T-helper 1 cell treated with Interleukin-12 subunit alpha and Interleukin-12 subunit beta and Interleukin-4 antibody, amounts not matched to agents 30 ng/mL and 1 ng/mL, for 36 hours (primary cell): ENCODE measurements at regions not wholly inside any gene's neighbourhood (a gene's known extent, or its start where the extent isn't known, plus 50 kb on each side); places are given as distances from the start of the nearest gene placed in this dataset.

ENCODE experiments used
- intact Hi-C: fragments of 100-400 bp; cut with micrococcal nuclease; formaldehyde crosslinking; loops from one replicate; pipeline ENCODE4 v1.15.1; 2024

DNA sequence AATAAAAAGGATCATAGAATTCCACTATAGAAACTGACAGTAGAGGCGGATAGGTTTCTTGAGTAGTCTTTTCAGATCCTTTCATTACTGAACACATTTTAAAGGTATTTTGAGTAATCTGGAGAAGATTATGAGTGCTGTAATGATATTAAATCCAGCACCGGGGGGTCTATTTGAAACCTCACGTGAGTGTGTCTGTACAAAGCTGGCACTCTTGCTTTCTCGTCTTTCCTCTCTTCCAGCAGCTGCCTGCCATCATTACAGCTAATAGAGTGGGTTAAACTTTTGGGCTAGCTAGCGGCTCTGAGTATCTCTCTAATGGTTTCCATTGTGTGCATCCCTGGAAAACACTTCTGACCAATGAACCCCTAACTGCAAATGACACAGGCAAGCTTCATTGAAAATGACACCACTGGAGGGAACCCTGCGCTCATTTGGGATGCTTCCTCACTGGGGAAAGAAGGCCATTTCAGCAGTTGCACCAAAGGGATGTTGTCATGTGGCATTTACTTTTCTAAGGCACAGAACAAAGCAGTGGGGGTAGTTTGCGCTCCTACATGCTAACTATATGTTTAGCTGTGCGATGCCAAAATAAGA lies 101.0 kb downstream of the HRH4 start:
- intact Hi-C loops, result no loop called here

DNA sequence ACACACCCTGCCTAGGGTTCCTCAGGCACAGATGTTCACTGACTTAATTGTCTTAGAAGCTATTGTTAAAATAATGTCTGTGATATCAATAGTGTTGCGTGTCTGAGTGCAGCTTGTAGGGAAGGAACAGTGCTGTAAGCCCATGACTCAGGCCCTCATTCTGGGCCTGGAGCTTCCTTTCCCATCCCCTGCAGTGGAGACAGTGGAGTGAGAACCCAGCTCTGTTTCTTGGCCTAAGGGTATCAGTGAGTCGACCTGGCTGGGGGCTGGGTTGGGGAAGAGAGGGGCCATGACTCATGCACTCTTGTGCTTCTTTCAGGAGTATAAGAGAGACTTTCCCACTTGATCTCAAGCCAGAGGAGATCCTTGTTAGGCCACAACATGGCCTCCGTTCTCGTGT lies 106.8 kb downstream of the HRH4 start:
- intact Hi-C loops, result no loop called here

DNA sequence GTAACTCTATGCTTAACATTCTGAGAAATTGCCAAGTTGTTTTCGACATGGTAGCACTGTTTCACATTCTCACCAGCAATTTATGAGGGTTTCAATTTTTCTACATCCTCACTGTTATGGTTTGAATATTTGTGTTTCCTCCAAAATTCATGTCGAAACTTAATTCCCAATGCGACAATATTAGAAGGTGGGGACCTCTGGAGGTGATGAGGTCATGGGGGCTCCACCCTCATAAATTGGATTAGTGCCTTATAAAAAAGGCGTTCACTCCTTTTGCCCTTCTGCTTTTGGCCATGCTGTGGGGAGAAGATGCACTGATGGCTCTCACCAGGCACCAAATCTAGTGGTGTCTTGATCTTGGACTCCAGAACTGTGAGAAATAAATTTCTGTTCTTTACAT lies 110.3 kb downstream of the HRH4 start:
- intact Hi-C loops, result no loop called here

DNA sequence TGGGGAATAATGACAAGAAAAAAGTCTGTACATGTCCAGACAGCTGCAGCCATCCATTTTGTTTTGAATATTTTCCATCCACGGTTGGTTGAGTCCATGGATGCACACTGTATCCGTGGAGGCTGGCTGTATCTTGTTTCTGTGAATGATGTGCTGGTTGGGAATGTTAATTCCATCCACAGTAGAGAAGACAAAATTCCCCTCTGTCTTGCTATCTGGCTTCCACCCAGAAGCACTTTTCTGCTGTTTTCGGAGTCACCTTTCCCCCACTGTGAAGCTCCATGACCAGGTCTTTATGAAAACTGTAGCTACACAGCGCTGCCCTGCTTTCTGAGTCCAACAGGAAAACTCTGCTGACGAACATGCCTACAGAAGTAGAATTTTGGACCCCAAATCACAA lies 122.3 kb downstream of the HRH4 start:
- intact Hi-C loops, result no loop called here

DNA sequence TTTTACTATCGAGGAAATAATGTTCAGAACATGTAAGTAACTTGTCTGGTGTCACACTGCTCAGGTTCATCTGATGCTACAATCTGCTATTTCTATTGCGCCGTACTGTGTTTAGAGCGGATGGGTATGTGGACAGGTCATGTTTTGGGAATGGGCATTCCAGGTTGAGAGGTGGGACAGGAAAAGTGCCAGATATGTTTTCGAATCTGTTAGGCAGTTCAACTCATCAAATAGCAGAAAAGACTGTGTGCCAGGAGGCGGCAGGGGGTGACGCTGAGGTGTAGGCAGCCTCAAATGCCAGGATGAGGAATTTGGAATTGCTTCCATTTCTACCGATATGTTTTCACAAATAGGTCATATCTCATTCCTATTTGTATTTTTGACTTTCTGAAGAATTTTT lies 123.8 kb downstream of the HRH4 start:
- intact Hi-C loops, result no loop called here

- intact Hi-C loops, result no loop called here
Measured at GRCh38 chr18:24584813-24585212, 124.4 kb downstream of the HRH4 start.

GRCh38 chr18:24585996-24586566 lies 125.6 kb downstream of the HRH4 start:
- intact Hi-C loops, result no loop called here

DNA sequence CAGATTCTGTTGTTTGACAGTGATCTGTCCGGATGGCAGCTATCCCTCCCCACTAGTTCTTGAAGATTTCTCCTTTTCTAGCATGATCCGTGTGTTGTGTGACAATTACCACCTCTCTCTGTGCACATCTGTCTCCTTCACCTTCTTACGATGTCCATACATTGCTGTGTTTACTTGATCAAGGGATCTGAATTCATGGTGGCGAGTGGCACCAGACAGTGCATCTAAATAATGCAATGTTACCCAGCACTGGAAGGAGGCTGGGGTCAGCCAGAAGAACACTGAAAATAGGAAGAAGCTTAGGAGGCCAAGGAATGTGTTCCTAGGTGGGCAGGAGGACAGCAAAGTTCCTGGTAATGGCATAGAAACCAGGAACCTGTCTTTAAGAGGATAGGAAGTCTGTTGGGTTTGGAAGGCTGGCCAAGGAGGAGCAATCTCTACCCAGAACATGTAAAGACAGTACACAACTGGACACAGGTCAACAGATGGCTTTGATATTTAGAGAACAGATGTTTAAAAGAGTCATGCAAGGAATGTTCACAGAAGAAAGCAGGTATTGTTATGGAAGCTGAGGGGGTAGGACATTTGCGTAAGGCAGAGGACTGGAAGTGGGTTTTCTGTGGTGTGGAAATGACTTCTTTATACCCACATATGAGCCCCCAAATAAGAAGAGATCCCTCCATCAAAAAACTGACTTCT lies 126.4 kb downstream of the HRH4 start:
- intact Hi-C loops, result no loop called here

GRCh38 chr18:24588440-24588839 lies 128.0 kb downstream of the HRH4 start:
- intact Hi-C loops, result no loop called here

GRCh38 chr18:24590946-24591345 lies 130.5 kb downstream of the HRH4 start:
- intact Hi-C loops, result no loop called here

- intact Hi-C loops, result no loop called here
Measured at GRCh38 chr18:24593401-24593800, 133.0 kb downstream of the HRH4 start.

GRCh38 chr18:24593886-24594285 lies 133.4 kb downstream of the HRH4 start:
- intact Hi-C loops, result no loop called here

GRCh38 chr18:24595561-24596031 lies 135.2 kb downstream of the HRH4 start:
- intact Hi-C loops, result no loop called here

GRCh38 chr18:24600076-24600654 lies 139.7 kb downstream of the HRH4 start:
- intact Hi-C loops, result loop anchor here (1.0 to 5.0 kb wide), 2 partner anchors 126 to 1297 kb away; no protein-coding TSS in a partner anchor

DNA sequence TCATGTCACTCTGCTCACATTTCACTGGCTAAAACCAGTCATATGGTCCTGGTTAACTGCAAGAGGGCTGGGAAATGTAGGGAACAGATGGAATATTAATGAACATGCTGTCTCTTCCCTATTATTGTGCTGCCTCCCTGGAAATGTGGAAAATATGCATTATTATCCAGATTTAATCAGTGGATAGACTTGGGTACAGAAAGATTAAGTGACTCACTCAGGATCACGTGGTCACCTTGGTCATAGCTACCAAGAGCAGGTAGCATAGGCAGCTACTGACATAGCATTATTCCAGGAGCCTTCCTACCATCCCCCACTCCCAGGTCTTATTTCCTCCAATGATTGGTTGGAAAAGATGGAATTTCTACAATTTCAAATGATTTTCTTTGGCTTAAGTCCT lies 141.1 kb downstream of the HRH4 start:
- intact Hi-C loops, result loop anchor here (5.0 kb wide), 1 partner anchor 1296 kb away; no protein-coding TSS in a partner anchor

- intact Hi-C loops, result loop anchor here (5.0 kb wide), 1 partner anchor 1295 kb away; no protein-coding TSS in a partner anchor
Measured at GRCh38 chr18:24602201-24602600, 141.8 kb downstream of the HRH4 start.

DNA sequence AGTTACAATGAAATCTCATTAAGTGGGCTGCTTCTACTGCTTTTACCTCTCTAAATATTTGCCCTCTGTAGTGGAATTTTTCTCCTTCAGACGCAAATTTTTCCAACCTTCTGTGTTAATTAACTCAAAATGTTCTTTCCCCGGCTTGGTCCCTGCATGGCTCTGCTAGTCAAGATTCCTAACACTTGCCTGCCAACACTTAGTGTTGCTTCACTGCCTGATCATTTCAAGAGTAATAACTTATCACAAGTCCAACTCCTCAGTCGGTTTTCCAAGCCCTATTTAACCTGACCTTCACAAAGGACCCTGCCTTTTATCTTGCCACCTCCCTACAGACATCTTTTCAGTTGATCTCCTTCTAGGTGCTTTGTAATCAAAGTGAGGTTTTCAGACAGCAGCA lies 142.7 kb downstream of the HRH4 start:
- intact Hi-C loops, result loop anchor here (5.0 kb wide), 1 partner anchor 1294 kb away; no protein-coding TSS in a partner anchor

- intact Hi-C loops, result no loop called here
Measured at GRCh38 chr18:24605444-24605843, 145.0 kb downstream of the HRH4 start.

GRCh38 chr18:24609254-24609653 lies 148.8 kb downstream of the HRH4 start:
- intact Hi-C loops, result no loop called here

- intact Hi-C loops, result no loop called here
Measured at GRCh38 chr18:24611075-24611474, 150.6 kb downstream of the HRH4 start.

GRCh38 chr18:24613896-24614640 lies 153.6 kb downstream of the HRH4 start:
- intact Hi-C loops, result no loop called here
